ENCODE measurements at regions not wholly inside any gene's neighbourhood (a gene's known extent, or its start where the extent isn't known, plus 50 kb on each side); places are given as distances from the start of the nearest gene placed in this dataset.

DNA sequence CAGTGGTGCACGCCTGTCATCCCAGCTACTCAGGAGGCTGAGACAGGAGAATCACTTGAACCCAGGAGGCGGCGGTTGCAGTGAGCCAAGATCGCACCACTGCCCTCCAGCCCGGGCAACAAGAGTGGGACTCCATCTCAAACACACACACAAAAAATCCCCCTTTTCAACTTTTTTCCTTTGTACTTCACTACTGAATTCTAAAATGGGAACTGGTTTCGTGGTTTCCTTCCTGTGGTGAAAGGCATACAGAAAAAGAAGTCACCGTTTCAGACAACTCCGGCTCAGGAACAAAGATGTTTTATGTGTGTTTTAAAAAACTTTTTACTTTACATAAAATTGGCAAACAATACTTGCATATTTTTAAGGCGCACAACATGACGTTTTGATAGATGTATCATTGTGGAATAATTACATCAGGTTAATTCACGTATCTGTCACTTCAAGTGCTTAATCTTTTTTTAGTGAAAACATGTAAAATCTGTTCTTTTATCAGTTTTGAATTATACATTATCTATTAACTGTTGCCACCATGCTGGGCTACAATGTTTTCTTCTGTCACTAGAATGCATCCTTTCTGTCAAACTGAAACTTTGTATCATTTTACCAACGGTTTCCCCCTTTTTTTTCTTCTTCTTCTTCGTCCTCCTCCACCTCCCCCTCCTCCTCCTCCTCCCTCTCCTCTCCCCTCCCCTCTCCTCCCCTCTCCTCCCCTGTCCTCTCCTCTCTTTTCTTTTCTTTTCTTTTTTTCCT is 186.0 kb downstream of the CRLF2 start:
- TF ChIP-seq HDAC6 (IDR thresholded peaks at IDR 0.05; ENCODE audit: low read depth, low read length) (no peak), GABPA (IDR thresholded peaks at IDR 0.05; ENCODE audit: borderline replicate concordance, insufficient read depth, low read length) (no peak), GTF2F1 (IDR thresholded peaks at IDR 0.05; ENCODE audit: borderline replicate concordance, low read depth, low read length) (no peak), CHD2 (IDR thresholded peaks at IDR 0.05; ENCODE audit: low read length) (no peak), CEBPB (IDR thresholded peaks at IDR 0.05; ENCODE audit: low read depth, low read length) (no peak), EZH2 (IDR thresholded peaks at IDR 0.05; ENCODE audit: low read depth, low read length, severe bottlenecking) (no peak), FOSL1 (IDR thresholded peaks at IDR 0.05; ENCODE audit: insufficient read depth, low read depth, low read length) (no peak), EGR1 (IDR thresholded peaks at IDR 0.05; ENCODE audit: borderline replicate concordance, low read depth, low read length) (no peak)
- TF ChIP-seq, protein P1, sequence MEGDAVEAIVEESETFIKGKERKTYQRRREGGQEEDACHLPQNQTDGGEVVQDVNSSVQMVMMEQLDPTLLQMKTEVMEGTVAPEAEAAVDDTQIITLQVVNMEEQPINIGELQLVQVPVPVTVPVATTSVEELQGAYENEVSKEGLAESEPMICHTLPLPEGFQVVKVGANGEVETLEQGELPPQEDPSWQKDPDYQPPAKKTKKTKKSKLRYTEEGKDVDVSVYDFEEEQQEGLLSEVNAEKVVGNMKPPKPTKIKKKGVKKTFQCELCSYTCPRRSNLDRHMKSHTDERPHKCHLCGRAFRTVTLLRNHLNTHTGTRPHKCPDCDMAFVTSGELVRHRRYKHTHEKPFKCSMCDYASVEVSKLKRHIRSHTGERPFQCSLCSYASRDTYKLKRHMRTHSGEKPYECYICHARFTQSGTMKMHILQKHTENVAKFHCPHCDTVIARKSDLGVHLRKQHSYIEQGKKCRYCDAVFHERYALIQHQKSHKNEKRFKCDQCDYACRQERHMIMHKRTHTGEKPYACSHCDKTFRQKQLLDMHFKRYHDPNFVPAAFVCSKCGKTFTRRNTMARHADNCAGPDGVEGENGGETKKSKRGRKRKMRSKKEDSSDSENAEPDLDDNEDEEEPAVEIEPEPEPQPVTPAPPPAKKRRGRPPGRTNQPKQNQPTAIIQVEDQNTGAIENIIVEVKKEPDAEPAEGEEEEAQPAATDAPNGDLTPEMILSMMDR (IDR thresholded peaks at IDR 0.05; ENCODE audit: control extremely low read depth in 1 of 3, insufficient read depth in 1 of 3, low read depth in 1 of 3, low read length in 3 of 3), result no peak
- TF ChIP-seq, protein P2, sequence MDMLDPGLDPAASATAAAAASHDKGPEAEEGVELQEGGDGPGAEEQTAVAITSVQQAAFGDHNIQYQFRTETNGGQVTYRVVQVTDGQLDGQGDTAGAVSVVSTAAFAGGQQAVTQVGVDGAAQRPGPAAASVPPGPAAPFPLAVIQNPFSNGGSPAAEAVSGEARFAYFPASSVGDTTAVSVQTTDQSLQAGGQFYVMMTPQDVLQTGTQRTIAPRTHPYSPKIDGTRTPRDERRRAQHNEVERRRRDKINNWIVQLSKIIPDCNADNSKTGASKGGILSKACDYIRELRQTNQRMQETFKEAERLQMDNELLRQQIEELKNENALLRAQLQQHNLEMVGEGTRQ (IDR thresholded peaks at IDR 0.05; ENCODE audit: low read length), result no peak

Measured in H1 (cell line).